ENCODE measurements at regions not wholly inside any gene's neighbourhood (a gene's known extent, or its start where the extent isn't known, plus 50 kb on each side); places are given as distances from the start of the nearest gene placed in this dataset.

GRCh38 chr13:105940882-105941281 is 594.6 kb downstream of the EFNB2 start:
- TF ChIP-seq CTCF (IDR thresholded peaks at IDR 0.05) (no peak), POLR2A (IDR thresholded peaks at IDR 0.05) (no peak)
